H1 (cell line): ENCODE measurements at regions not wholly inside any gene's neighbourhood (a gene's known extent, or its start where the extent isn't known, plus 50 kb on each side); places are given as distances from the start of the nearest gene placed in this dataset.

Source experiments
- CTCF ChIA-PET: fragments of 300-600 bp; sonication (Branson Sonifier 250); formaldehyde crosslinking; loops from one replicate; lab custom pipeline; 2021; ENCODE audit not compliant: partially characterized antibody; lab: Charles Lee
- POLR2A ChIA-PET: fragments of 300-600 bp; sonication (Branson Sonifier 250); formaldehyde crosslinking; loops from one replicate; lab custom pipeline; 2021; ENCODE audit warnings: inconsistent platforms; ENCODE audit not compliant: partially characterized antibody; lab: Charles Lee
- DNase-seq, 2 experiments: peaks; one replicate each; pipeline versions ENCODE4 v3.0.0 to v3.0.0-alpha.2; 2010 to 2022; ENCODE audit warnings: low spot score in 2 of 2, low read depth in 1 of 2, mixed read lengths in 1 of 2
- FAIRE-seq: peaks from 2 replicates; lab custom pipeline; 2011; peaks lifted over from hg19 to GRCh38; lab: Jason Lieb, UNC
- H2AFZ ChIP-seq: 2 replicates; pipeline ENCODE4 v1.8.1; 2012; ENCODE audit warnings: low read length, inconsistent platforms
- H2AK5ac ChIP-seq: 2 replicates; pipeline ENCODE4 v1.6.1; 2013; ENCODE audit warnings: low read depth, low read length
- H2BK120ac ChIP-seq: replicated peaks from 2 replicates; pipeline ENCODE3; 2013; ENCODE audit warnings: low read depth, low read length, inconsistent platforms
- H2BK12ac ChIP-seq: 2 replicates; pipeline ENCODE4 v1.6.1; 2013; ENCODE audit warnings: low read depth, low read length
- H2BK15ac ChIP-seq: 2 replicates; pipeline ENCODE4 v1.6.1; 2013; ENCODE audit warnings: low read length
- H2BK20ac ChIP-seq: 2 replicates; pipeline ENCODE4 v1.6.1; 2013; ENCODE audit warnings: low read length
- H2BK5ac ChIP-seq: 2 replicates; pipeline ENCODE4 v1.6.1; 2013; ENCODE audit warnings: low read depth, low read length
- H3K14ac ChIP-seq: 2 replicates; pipeline ENCODE4 v1.6.1; 2013; ENCODE audit warnings: inconsistent platforms; ENCODE audit not compliant: insufficient read length
- H3K18ac ChIP-seq: 2 replicates; pipeline ENCODE4 v1.6.1; 2013; ENCODE audit warnings: low read length; ENCODE audit errors: extremely low read depth
- H3K23ac ChIP-seq: 2 replicates; pipeline ENCODE4 v1.6.1; 2013; ENCODE audit warnings: inconsistent platforms; ENCODE audit not compliant: insufficient read length
- H3K23me2 ChIP-seq: 2 replicates; pipeline ENCODE4 v1.6.1; 2013; ENCODE audit warnings: low read depth, low read length
- H3K27ac ChIP-seq: 2 replicates; pipeline ENCODE4 v1.6.1; 2011; ENCODE audit warnings: low read depth, low read length, inconsistent platforms
- H3K27me3 ChIP-seq, 4 experiments: replicated peaks in 1 of 4; 1 replicate in 1 of 4; 2 replicates in 3 of 4; pipeline versions ENCODE4 v1.6.1 to v1.8.1; 2011 to 2013; ENCODE audit warnings: low read length in 3 of 4, mild to moderate bottlenecking in 3 of 4, inconsistent platforms in 2 of 4, mixed read lengths in 2 of 4, moderate library complexity in 1 of 4; ENCODE audit not compliant: control insufficient read depth in 3 of 4, insufficient read depth in 3 of 4; ENCODE audit errors: extremely low read depth in 1 of 4
- H3K36me3 ChIP-seq, 4 experiments: 2 replicates each; pipeline versions ENCODE4 v1.6.1 to v1.8.1; 2011 to 2013; ENCODE audit warnings: mild to moderate bottlenecking in 4 of 4, low read length in 3 of 4, moderate library complexity in 2 of 4, control low read depth in 1 of 4, inconsistent platforms in 1 of 4; ENCODE audit not compliant: insufficient read depth in 4 of 4, control insufficient read depth in 2 of 4
- H3K4ac ChIP-seq: replicated peaks from 2 replicates; pipeline ENCODE3; 2013; ENCODE audit warnings: low read length, low read depth, mixed read lengths, inconsistent platforms; ENCODE audit not compliant: insufficient read length
- H3K4me1 ChIP-seq, 4 experiments: replicated peaks in 1 of 4; 1 replicate in 1 of 4; 2 replicates in 3 of 4; pipeline versions ENCODE4 v1.6.1 to v1.8.1; 2011 to 2013; ENCODE audit warnings: low read length in 3 of 4, inconsistent platforms in 2 of 4, mixed read lengths in 1 of 4; ENCODE audit not compliant: insufficient read depth in 4 of 4, control insufficient read depth in 3 of 4
- H3K4me2 ChIP-seq, 2 experiments: 2 replicates each; pipeline versions ENCODE4 v1.6.1 to v1.8.1; 2011 to 2013; ENCODE audit warnings: low read depth in 2 of 2, low read length in 2 of 2, control low read depth in 1 of 2, inconsistent platforms in 1 of 2, mild to moderate bottlenecking in 1 of 2; ENCODE audit not compliant: insufficient read depth in 1 of 2
- H3K4me3 ChIP-seq, 4 experiments: fragments of 200-600, 300-600 bp in 1 of 4; sonication (generic), shearing (Covaris generic), sonication (Bioruptor Twin) in 1 of 4; 2 replicates each; pipeline versions ENCODE4 v1.5.1 to v1.8.1; 2011 to 2016; ENCODE audit warnings: low read length in 4 of 4, low read depth in 3 of 4, control low read depth in 2 of 4, inconsistent platforms in 2 of 4, mild to moderate bottlenecking in 2 of 4, mixed read lengths in 1 of 4, moderate library complexity in 1 of 4; ENCODE audit not compliant: insufficient read depth in 2 of 4; ENCODE audit errors: extremely low read depth in 1 of 4
- H3K56ac ChIP-seq: replicated peaks from 2 replicates; pipeline ENCODE3; 2013; ENCODE audit warnings: low read depth, mild to moderate bottlenecking, mixed read lengths, low read length, inconsistent platforms; ENCODE audit not compliant: insufficient read length
- H3K79me1 ChIP-seq: 2 replicates; pipeline ENCODE4 v1.6.1; 2013; ENCODE audit warnings: low read depth, low read length, control low read depth
- H3K79me2 ChIP-seq, 2 experiments: 2 replicates each; pipeline versions ENCODE4 v1.6.1 to v1.8.1; 2012 to 2013; ENCODE audit warnings: low read length in 2 of 2, mild to moderate bottlenecking in 2 of 2, inconsistent platforms in 1 of 2; ENCODE audit not compliant: insufficient read depth in 2 of 2, control insufficient read depth in 1 of 2
- H3K9ac ChIP-seq, 4 experiments: replicated peaks in 1 of 4; 1 replicate in 1 of 4; 2 replicates in 3 of 4; pipeline versions ENCODE4 v1.6.1 to v1.8.1; 2011 to 2013; ENCODE audit warnings: low read depth in 3 of 4, low read length in 3 of 4, control low read depth in 2 of 4, mild to moderate bottlenecking in 2 of 4, moderate library complexity in 2 of 4, inconsistent platforms in 1 of 4; ENCODE audit errors: extremely low read depth in 1 of 4
- H3K9me3 ChIP-seq, 2 experiments: 2 replicates each; pipeline versions ENCODE4 v1.6.1 to v1.8.1; 2012 to 2013; ENCODE audit warnings: mild to moderate bottlenecking in 2 of 2, moderate library complexity in 2 of 2, control low read depth in 1 of 2, inconsistent platforms in 1 of 2, low read depth in 1 of 2, low read length in 1 of 2, mixed read lengths in 1 of 2; ENCODE audit not compliant: insufficient read depth in 2 of 2
- H4K20me1 ChIP-seq, 2 experiments: replicated peaks in 1 of 2; 2 replicates each; pipeline versions ENCODE3 to v1.8.1; 2011 to 2013; ENCODE audit warnings: inconsistent platforms in 2 of 2, low read length in 2 of 2, mild to moderate bottlenecking in 1 of 2; ENCODE audit not compliant: insufficient read depth in 2 of 2, control insufficient read depth in 1 of 2
- H4K5ac ChIP-seq: 2 replicates; pipeline ENCODE4 v1.6.1; 2013; ENCODE audit warnings: low read length, low read depth, mixed read lengths, inconsistent platforms; ENCODE audit not compliant: insufficient read length
- H4K8ac ChIP-seq: 2 replicates; pipeline ENCODE4 v1.8.0; 2013; ENCODE audit warnings: mild to moderate bottlenecking, moderate library complexity, low read length, inconsistent platforms; ENCODE audit not compliant: insufficient read depth; ENCODE audit errors: extremely low read depth
- H4K91ac ChIP-seq: replicated peaks from 2 replicates; pipeline ENCODE3; 2013; ENCODE audit warnings: low read length, mixed read lengths, inconsistent platforms; ENCODE audit not compliant: insufficient read length
- CEBPB ChIP-seq: IDR thresholded peaks from 2 replicates; pipeline ENCODE4 v1.6.1; 2012; ENCODE audit warnings: low read depth, low read length
- GTF2F1 ChIP-seq: IDR thresholded peaks from 2 replicates; pipeline ENCODE4 v1.6.1; 2012; ENCODE audit warnings: low read depth, low read length, improper control_type of control experiment, borderline replicate concordance
- KDM4A ChIP-seq: IDR thresholded peaks from one replicate; pipeline ENCODE4 v1.7.1; 2012; ENCODE audit warnings: low read depth, mild to moderate bottlenecking, moderate library complexity, low read length, inconsistent platforms; ENCODE audit not compliant: severe bottlenecking
- KDM5A ChIP-seq: fragments of 200-600 bp; IDR thresholded peaks from 2 replicates; pipeline ENCODE4 v1.7.1; 2012; ENCODE audit warnings: mild to moderate bottlenecking, low read length, inconsistent platforms, mixed read lengths
- RAD21 ChIP-seq, 2 experiments: IDR thresholded peaks in 1 of 2; conservative IDR thresholded peaks in 1 of 2; 2 replicates each; pipeline ENCODE4 v1.6.1; 2011; ENCODE audit warnings: low read depth in 2 of 2, low read length in 2 of 2, improper control_type of control experiment in 1 of 2, inconsistent platforms in 1 of 2, mild to moderate bottlenecking in 1 of 2, moderate library complexity in 1 of 2
- RXRA ChIP-seq: IDR thresholded peaks from 2 replicates; pipeline ENCODE4 v1.6.1; 2011; ENCODE audit warnings: low read depth, mild to moderate bottlenecking, low read length, moderate library complexity; ENCODE audit not compliant: insufficient read depth
- SP1 ChIP-seq: IDR thresholded peaks from 2 replicates; pipeline ENCODE4 v1.6.1; 2011; ENCODE audit warnings: low read depth, low read length
- TCF12 ChIP-seq: IDR thresholded peaks from 2 replicates; pipeline ENCODE4 v1.6.1; 2011; ENCODE audit warnings: low read depth, mild to moderate bottlenecking, low read length
- WGBS, 2 experiments: shearing (Covaris generic) in 1 of 2; methylation state at CpG; one replicate each; pipeline versions ENCODE4 v1.1.6 to v1.1.7; 2013 to 2015; ENCODE audit warnings: low lambda C conversion rate in 2 of 2, mixed read lengths in 2 of 2, inconsistent platforms in 1 of 2, low coverage in 1 of 2, missing lambda C conversion rate in 1 of 2; ENCODE audit not compliant: insufficient replicate concordance in 2 of 2, insufficient coverage in 1 of 2, insufficient read length in 1 of 2; ENCODE audit errors: extremely low coverage in 1 of 2, missing lambda C conversion rate in 1 of 2; 5-methylcytosine and 5-hydroxymethylcytosine counted together

DNA sequence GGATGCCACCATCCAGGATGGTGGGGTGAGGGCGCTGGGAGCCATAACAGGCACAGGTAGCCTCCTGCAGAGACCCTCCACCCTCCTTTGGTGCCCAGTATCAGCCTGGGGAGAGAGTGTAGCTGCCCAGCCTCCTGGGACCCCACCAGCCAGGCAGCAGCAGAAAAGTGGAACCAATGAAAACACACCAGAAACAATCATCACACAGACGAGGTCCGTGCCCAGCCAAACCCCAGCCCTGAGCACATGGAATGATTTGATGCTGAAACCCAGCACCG, 285.1 kb downstream of the PTPRU start:
- H2BK5ac ChIP-seq, result no peak overlapping the region
- H3K4me2 ChIP-seq, result no peak overlapping the region
- no peaks in the 10 kb centered on the region for H3K79me1 ChIP-seq
- no peaks in the 10 kb centered on the region for H4K20me1 ChIP-seq
- CTCF ChIA-PET, result interaction anchor here (0.6 to 0.9 kb wide), 2 partner anchors 39 to 886 kb away, joined by 3 read pairs; no protein-coding TSS in a partner anchor
- H3K56ac ChIP-seq, result no peak overlapping the region
- H3K9ac ChIP-seq, result no peak overlapping the region
- 91% methylated on average over 4 of the region's 4 CpGs; no CpG with 5 or more reads in 1 of the 2 experiments for WGBS, 2 experiments
- H3K23ac ChIP-seq, result no peak overlapping the region
- H3K4me1 ChIP-seq, result peaks cover 0 to 7% (median 2%) of the 10 kb centered on the region in 4 experiments; a peak in 2 of 7 replicates
- H3K14ac ChIP-seq, result no peak overlapping the region
- no peaks in the 10 kb centered on the region for H3K23me2 ChIP-seq
- no peak overlapping the region for H3K27ac ChIP-seq
- H4K5ac ChIP-seq, result no peak overlapping the region
- FAIRE-seq (no peak), DNase-seq (no peak)
- no peak overlapping the region for H3K4ac ChIP-seq
- H4K8ac ChIP-seq, result no peak overlapping the region
- H2BK12ac ChIP-seq, result no peak overlapping the region
- no peak overlapping the region for H2AFZ ChIP-seq
- H2BK15ac ChIP-seq, result no peak overlapping the region
- H2BK120ac ChIP-seq, result no peak overlapping the region
- no peak overlapping the region for H3K4me3 ChIP-seq
- H3K36me3 ChIP-seq, result no peaks in the 10 kb centered on the region
- no peak overlapping the region for H4K91ac ChIP-seq
- POLR2A ChIA-PET, result no interaction called here
- H3K79me2 ChIP-seq, result no peaks in the 10 kb centered on the region
- no peaks in the 10 kb centered on the region for H3K27me3 ChIP-seq
- no peak overlapping the region for H3K18ac ChIP-seq
- H2BK20ac ChIP-seq, result no peak overlapping the region
- no peak overlapping the region for H2AK5ac ChIP-seq
- no peaks in the 10 kb centered on the region for H3K9me3 ChIP-seq
- TF ChIP-seq SP1, result no peak
- TF ChIP-seq RAD21 (IDR thresholded peaks at IDR 0.05 in 1 of 2, conservative IDR thresholded peaks at IDR 0.05 in 1 of 2; ENCODE audit: low read depth in 2 of 2, low read length in 2 of 2), result no peak
- no peak for TF ChIP-seq TCF12
- TF ChIP-seq KDM4A, result no peak
- TF ChIP-seq GTF2F1, result no peak
- TF ChIP-seq RXRA, result no peak
- no peak for TF ChIP-seq CEBPB
- TF ChIP-seq KDM5A, result no peak
